DMS 273 treated with DMSO at 0.1 percent for 48 hours (cell line): ENCODE measurements at regions not wholly inside any gene's neighbourhood (a gene's known extent, or its start where the extent isn't known, plus 50 kb on each side); places are given as distances from the start of the nearest gene placed in this dataset.
"Not testable (repeated sequence)": the region's sequence is repeated elsewhere in the genome, so short reads cannot be mapped to it uniquely, and the experiment has no call there.

ENCODE experiments used
- DNase-seq: peaks from one replicate; lab custom pipeline; 2025; lab: John Stamatoyannopoulos, UW

- not testable (repeated sequence) for DNase-seq
Measured at GRCh38 chr15:30688684-30689083, 62.8 kb downstream of the ARHGAP11B start.

GRCh38 chr15:30690153-30690552 is 64.2 kb downstream of the ARHGAP11B start:
- DNase-seq: not testable (repeated sequence)

GRCh38 chr15:30695811-30696210 is 69.9 kb downstream of the ARHGAP11B start:
- not testable (repeated sequence) for DNase-seq

GRCh38 chr15:30696439-30697314 is 70.7 kb downstream of the ARHGAP11B start:
- DNase-seq: not testable (repeated sequence)

GRCh38 chr15:30697315-30697685 is 71.4 kb downstream of the ARHGAP11B start:
- DNase-seq: not testable (repeated sequence)

GRCh38 chr15:30700006-30700597 is 74.2 kb downstream of the ARHGAP11B start:
- DNase-seq: not testable (repeated sequence)

GRCh38 chr15:30707976-30708685 is 82.2 kb downstream of the ARHGAP11B start:
- not testable (repeated sequence) for DNase-seq

GRCh38 chr15:30708809-30709208 is 82.9 kb downstream of the ARHGAP11B start:
- not testable (repeated sequence) for DNase-seq

- not testable (repeated sequence) for DNase-seq
Measured at GRCh38 chr15:30718038-30718643, 92.2 kb downstream of the ARHGAP11B start.

GRCh38 chr15:30719363-30719762 is 93.4 kb downstream of the ARHGAP11B start:
- not testable (repeated sequence) for DNase-seq

GRCh38 chr15:30720825-30721224 is 94.9 kb downstream of the ARHGAP11B start:
- DNase-seq: not testable (repeated sequence)

- not testable (repeated sequence) for DNase-seq
Measured at GRCh38 chr15:30721529-30721928, 95.6 kb downstream of the ARHGAP11B start.

- not testable (repeated sequence) for DNase-seq
Measured at GRCh38 chr15:30723540-30724175, 97.7 kb downstream of the ARHGAP11B start.

- DNase-seq: not testable (repeated sequence)
Measured at GRCh38 chr15:30729880-30730590, 104.1 kb downstream of the ARHGAP11B start.

GRCh38 chr15:30730633-30731032 is 104.7 kb downstream of the ARHGAP11B start:
- DNase-seq: not testable (repeated sequence)

- DNase-seq: not testable (repeated sequence)
Measured at GRCh38 chr15:30732100-30732499, 106.2 kb downstream of the ARHGAP11B start.

GRCh38 chr15:30735884-30736564 is 110.1 kb downstream of the ARHGAP11B start:
- not testable (repeated sequence) for DNase-seq

GRCh38 chr15:30742796-30743195 is 116.9 kb downstream of the ARHGAP11B start:
- not testable (repeated sequence) for DNase-seq

- not testable (repeated sequence) for DNase-seq
Measured at GRCh38 chr15:30749048-30749447, 123.1 kb downstream of the ARHGAP11B start.

GRCh38 chr15:30755036-30755687 is 129.2 kb downstream of the ARHGAP11B start:
- DNase-seq: not testable (repeated sequence)
